HG03521 (cell line): ENCODE measurements at regions not wholly inside any gene's neighbourhood (a gene's known extent, or its start where the extent isn't known, plus 50 kb on each side); places are given as distances from the start of the nearest gene placed in this dataset.

Experiments used
- ATAC-seq: cut with Tn5 transposase; IDR thresholded peaks from one replicate; pipeline ENCODE4 v1.9.1; 2021; ENCODE audit warnings: mild to moderate bottlenecking, moderate library complexity; ENCODE audit not compliant: unreplicated experiment

GRCh38 chr9:79279356-79279755 lies 292.4 kb upstream of the TLE4 start:
- ATAC-seq, result no peak

- ATAC-seq, result no peak
Observed at GRCh38 chr9:79280691-79281090, 291.1 kb upstream of the TLE4 start.

DNA sequence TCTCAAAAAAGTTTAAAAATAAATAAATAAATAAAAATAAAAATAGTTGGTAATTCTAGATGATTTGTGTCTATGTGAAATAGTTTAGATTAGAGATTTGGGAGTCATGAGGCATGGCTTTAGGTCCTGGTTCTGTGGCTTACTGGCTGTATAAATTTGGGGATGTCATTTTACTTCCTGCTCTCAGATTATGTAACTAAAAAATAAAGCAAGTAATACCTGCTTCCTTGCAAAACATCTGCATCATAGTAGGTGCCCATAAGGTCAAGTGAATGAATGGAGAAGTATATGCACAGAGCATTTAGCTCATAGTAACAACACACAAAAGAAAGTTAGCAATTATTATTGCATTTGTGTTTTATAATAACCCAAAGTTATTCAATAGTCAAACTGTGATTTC lies 287.7 kb upstream of the TLE4 start:
- ATAC-seq, result no peak

- ATAC-seq, result no peak
Observed at GRCh38 chr9:79286992-79287707, 284.6 kb upstream of the TLE4 start.

DNA sequence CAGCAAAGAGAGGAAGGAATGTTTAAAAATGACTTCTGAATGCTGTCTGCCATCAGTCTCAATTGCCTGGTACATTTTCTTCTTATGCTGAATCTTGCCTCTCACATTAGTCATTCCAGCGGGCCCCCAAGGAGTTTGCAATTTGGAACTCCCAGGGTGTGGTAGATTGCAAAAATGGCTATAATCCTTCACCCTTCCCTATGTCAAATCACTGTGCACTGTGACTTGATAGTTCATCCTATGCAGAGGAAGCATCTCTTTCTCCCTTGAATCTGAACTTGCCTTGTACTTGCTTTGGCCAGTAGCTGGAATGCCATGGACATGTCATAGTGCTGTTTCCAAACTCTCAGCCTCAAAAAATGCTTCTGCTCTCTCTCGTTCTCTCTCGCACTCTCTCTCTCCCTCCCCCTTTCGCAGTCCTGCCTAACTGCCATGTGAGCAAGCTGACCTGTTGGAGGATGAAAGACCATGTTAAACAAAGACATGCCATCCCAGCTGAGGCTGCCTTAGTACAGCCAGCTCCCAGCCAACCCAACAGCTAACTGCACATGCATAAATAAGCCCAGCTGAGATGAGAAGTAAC lies 284.0 kb upstream of the TLE4 start:
- no peak for ATAC-seq

- no peak for ATAC-seq
Observed at GRCh38 chr9:79289856-79290255, 281.9 kb upstream of the TLE4 start.

DNA sequence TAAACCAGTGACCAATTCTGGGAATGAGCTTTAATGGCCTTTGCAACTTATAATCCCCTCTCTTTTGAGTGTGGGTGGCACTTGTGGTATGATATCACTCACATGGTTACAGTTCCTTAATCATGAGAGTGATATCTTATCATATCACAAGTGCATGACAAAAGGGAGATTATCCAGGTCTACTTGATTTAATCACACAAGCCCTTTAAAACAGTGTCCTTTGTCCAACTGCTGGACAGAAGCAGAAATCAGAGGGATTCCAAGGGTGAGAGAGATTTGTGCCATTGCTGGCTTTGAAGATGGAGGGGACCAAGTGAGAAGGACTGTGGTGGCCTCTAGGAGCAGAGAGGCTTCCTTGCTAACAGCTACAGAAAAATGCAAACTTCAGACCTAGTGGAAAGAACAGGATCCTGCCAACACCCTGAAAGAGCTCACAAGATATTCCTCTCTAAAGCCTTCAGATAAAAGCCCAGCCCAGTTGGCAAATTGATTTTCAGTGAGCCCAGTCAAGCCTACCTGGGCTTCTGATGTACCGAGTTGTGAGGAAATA lies 279.0 kb upstream of the TLE4 start:
- no peak for ATAC-seq

GRCh38 chr9:79300068-79300467 lies 271.7 kb upstream of the TLE4 start:
- ATAC-seq, result no peak

GRCh38 chr9:79301085-79301484 lies 270.7 kb upstream of the TLE4 start:
- ATAC-seq, result no peak

DNA sequence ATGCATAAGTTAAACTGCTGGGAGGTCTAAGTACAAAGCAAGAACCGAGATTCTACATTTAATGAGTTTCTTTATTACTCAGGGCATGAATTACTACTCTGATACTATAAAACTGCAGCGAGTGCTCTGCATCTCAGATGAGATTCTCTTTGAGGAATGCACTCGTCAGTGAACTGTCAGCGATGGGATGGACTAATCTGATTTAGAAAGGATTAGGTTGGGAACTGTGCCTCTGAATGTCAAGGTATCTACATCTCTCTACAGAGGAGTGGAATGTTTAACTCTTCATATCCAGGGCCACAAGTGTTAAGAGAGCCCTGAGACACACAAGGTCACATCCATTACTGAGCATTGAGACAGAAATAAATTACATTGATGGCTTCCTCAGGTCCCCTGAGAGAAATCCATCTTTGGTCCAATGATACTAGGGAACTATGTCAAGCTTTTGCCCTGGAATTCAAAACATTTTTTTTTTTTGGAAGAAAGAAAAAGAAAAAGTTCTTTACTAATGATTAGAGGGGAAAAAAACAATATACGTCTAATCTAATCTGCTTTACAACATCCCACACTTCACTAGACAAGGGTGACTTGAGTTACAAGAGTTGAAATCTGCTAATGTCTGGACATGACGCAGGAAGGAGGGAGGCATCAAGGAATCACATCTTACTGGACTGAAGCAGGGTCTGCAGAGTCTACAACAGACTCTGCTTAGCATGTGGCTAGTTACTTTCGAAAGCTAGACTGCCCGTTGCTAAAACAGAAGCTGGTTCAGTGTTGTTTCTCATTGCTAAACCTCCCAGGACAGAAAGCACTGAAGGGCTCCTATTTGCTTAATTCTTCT lies 270.0 kb upstream of the TLE4 start:
- no peak for ATAC-seq

GRCh38 chr9:79302569-79302968 lies 269.2 kb upstream of the TLE4 start:
- ATAC-seq, result no peak

DNA sequence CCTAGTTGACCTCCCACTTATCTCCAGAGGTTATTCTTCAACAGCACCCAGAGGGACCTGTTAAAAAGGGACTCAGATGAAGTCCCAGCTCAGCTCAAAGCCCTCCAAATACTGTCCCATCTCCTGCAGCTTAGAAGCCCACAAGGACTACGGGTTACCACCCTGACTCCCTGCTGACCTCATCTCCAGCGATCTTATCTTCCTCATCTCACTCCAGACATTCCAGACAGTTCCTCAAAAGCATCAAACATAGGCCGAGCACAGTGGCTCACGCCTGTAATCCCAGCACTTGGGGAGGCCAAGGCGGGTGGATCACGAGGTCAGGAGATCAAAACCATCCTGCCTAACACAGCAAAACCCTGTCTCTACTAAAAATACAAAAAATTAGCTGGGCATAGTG lies 263.8 kb upstream of the TLE4 start:
- ATAC-seq, result no peak

GRCh38 chr9:79312686-79313421 lies 258.9 kb upstream of the TLE4 start:
- ATAC-seq, result no peak

DNA sequence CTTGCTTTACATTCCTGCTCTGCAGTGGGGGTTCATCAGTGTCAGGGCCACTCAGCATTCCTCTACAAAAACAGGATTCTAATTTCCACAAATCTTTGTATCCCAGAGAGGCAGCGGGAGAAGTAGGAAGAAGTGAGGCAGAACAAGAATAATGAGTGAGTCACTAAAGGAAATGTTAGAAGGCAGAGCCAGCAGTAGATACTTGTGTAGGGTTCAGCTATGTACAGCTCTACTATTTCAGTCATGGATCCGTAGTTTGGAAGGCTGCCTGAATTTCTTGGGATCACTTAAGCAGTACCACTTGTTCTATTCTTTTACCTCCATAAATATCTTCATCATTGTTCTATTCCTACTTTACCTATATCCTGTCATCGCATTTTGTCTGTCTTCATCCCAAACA lies 246.3 kb upstream of the TLE4 start:
- ATAC-seq, result no peak

GRCh38 chr9:79329861-79330260 lies 241.9 kb upstream of the TLE4 start:
- ATAC-seq, result no peak

- ATAC-seq, result no peak
Observed at GRCh38 chr9:79334001-79334400, 237.8 kb upstream of the TLE4 start.

GRCh38 chr9:79334711-79335110 lies 237.1 kb upstream of the TLE4 start:
- no peak for ATAC-seq

DNA sequence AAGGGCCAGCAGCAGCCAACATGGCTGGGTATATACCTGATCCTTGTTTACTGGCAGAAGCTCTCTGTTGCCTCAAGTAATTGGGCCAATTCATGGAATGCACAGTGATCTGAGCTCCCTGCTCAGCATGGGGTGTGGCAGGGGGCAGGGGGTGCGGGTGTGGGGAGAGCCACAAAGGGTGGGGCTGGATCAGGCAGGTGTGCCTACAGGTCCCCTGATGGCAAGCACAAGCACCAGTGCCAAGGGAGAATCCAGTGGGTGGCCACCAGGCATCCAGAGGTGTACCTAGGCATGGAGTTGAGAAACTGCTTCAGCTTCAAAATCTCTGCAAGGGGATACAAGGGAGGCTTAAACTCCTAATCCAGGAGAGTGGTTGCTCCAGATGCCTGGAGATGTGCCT lies 235.8 kb upstream of the TLE4 start:
- ATAC-seq, result no peak

DNA sequence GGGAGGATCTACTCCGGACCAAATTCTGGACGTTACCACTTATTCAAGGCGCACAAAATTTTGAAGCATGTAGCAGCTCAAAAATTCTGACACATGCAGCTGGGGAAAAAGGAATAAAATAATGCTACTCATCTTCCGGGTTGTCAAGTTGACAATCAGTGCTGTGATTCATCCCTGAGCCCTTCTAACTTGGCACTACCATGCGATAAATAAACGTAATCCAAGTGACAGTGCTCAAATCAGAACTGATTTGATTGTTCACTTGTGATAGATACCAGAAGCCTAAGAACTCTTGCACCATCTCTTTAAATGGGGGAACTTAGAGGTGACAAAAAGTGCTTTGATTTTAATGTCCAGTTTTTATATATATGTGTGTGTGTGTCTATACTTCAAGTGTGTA lies 230.2 kb upstream of the TLE4 start:
- ATAC-seq, result no peak

DNA sequence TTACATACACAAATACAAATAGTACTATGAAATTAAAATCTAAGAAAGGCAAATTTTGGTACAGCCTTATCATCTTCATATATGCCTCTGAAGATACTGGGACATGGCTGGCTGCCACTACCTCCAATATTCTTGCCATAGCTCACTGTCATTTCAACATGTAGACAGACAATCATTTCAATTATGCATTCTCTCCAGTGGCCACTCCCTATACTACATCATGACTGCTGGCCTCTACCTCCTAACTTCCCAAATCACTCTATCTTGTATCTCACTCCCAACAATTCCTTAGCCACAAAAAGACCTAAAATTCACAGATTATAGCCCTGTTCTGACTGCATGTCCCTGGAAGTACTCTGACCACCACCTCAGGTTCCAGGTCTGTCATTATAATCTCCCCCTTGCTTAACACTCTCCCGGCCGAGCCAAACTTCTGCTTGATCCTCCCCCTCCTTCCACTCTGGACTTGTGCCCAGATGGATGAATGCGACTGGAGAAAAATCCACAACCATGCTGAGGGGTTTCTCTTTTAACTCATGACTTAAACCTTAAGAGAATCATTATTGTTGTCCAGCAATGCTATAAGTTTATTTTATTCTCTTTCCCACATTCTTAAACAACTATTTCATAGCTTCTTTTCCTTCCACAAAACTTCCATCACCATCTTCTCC lies 225.3 kb upstream of the TLE4 start:
- no peak for ATAC-seq

DNA sequence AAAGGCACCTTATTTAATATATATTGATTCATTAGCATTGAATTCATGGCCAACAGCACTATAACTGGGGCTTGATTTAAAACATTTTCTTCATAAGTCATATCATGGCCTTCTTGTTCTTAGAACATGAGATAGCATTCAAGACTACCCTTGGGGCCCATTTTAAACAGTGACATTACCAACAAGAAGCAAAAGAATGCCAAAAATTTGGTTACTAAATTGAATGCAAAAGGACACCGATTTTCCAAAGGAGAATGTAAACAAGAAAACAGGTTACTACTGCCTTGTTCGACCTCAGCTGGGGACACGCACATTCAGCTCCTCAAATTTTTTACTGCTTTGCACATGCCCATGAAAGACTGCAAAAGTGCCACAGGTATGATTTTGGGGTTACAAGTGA lies 219.4 kb upstream of the TLE4 start:
- ATAC-seq, result no peak
